Smooth muscle cell (in vitro differentiated cells): ENCODE measurements at regions not wholly inside any gene's neighbourhood (a gene's known extent, or its start where the extent isn't known, plus 50 kb on each side); places are given as distances from the start of the nearest gene placed in this dataset.

Source experiments
- DNase-seq: peaks from one replicate; lab custom pipeline; 2025; ENCODE audit not compliant: unreplicated experiment; lab: John Stamatoyannopoulos, UW
- H2AFZ ChIP-seq: fragments of 200-600 bp; sonication (generic); 2 replicates; pipeline ENCODE4 v1.6.0; 2016; ENCODE audit warnings: antibody characterized with exemption, low read depth, mild to moderate bottlenecking
- H3F3A ChIP-seq: fragments of 200-600 bp; sonication (generic); 2 replicates; pipeline ENCODE4 v1.6.0; 2017; ENCODE audit warnings: antibody characterized with exemption, low read depth
- H3K27ac ChIP-seq: fragments of 200-600 bp; sonication (generic); 2 replicates; pipeline ENCODE4 v1.5.1; 2016; ENCODE audit warnings: low read depth, mild to moderate bottlenecking
- H3K27me3 ChIP-seq: fragments of 200-600 bp; sonication (generic); 2 replicates; pipeline ENCODE4 v1.6.1; 2016; ENCODE audit warnings: low read depth, mild to moderate bottlenecking
- H3K36me3 ChIP-seq: fragments of 200-600 bp; sonication (generic); 2 replicates; pipeline ENCODE4 v1.5.1; 2016; ENCODE audit warnings: low read depth
- H3K4me1 ChIP-seq: fragments of 200-600 bp; sonication (generic); 2 replicates; pipeline ENCODE4 v1.5.1; 2016; ENCODE audit warnings: low read depth
- H3K4me2 ChIP-seq: fragments of 200-600 bp; sonication (generic); 2 replicates; pipeline ENCODE4 v1.6.0; 2016; ENCODE audit warnings: mild to moderate bottlenecking
- H3K4me3 ChIP-seq: fragments of 200-600 bp; sonication (generic); 2 replicates; pipeline ENCODE4 v1.5.1; 2016; ENCODE audit warnings: mild to moderate bottlenecking
- H3K79me2 ChIP-seq: fragments of 200-600 bp; sonication (generic); 2 replicates; pipeline ENCODE4 v1.6.0; 2016; ENCODE audit warnings: low read depth, mild to moderate bottlenecking
- H3K9ac ChIP-seq: fragments of 200-600 bp; sonication (generic); 2 replicates; pipeline ENCODE4 v1.6.0; 2016; ENCODE audit warnings: low read depth
- H3K9me3 ChIP-seq: fragments of 200-600 bp; sonication (generic); replicated peaks from 2 replicates; pipeline ENCODE4 v1.5.1; 2016; ENCODE audit warnings: low read depth
- H4K20me1 ChIP-seq: fragments of 200-600 bp; sonication (generic); 2 replicates; pipeline ENCODE4 v1.6.0; 2016; ENCODE audit warnings: low read depth
- CTCF ChIP-seq: fragments of 200-600 bp; sonication (generic); IDR thresholded peaks from 2 replicates; pipeline ENCODE4 v1.5.1; 2017; ENCODE audit warnings: borderline replicate concordance, mild to moderate bottlenecking, antibody characterized with exemption; ENCODE audit not compliant: insufficient read depth, poor library complexity, severe bottlenecking
- WGBS: methylation state at CpG from one replicate; pipeline ENCODE4 v1.1.7; 2016; ENCODE audit warnings: low lambda C conversion rate; 5-methylcytosine and 5-hydroxymethylcytosine counted together

DNA sequence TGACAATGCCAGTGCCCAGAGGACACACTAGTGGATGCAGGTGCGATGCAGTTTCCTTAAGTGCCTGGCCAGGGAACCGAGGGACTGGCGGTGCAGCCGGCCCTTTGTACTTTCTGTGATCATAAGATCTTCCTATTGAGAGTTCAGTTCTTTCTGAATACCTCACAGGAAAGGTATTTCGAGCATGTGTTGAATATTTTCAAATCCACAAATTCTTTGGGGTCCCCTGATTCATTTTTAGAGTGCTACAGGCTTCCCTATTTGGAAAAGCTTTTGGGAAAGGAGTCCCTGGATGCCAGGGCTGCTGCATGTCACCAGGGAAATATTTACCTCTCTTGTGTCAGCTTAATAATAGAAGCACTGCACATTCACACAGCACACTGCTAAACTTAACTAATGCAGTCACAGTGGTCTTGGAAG is 281.5 kb downstream of the GADD45G start:
- 64% methylated on average over 5 of the region's 5 CpGs for WGBS
- Histone ChIP-seq H2AFZ (no peak overlapping the region), H3K9ac (no peak overlapping the region), H4K20me1 (no peaks in the 10 kb centered on the region), H3K4me1 (no peaks in the 10 kb centered on the region), H3K4me2 (no peak overlapping the region), H3K4me3 (no peak overlapping the region), H3F3A (no peaks in the 10 kb centered on the region), H3K36me3 (no peaks in the 10 kb centered on the region), H3K79me2 (no peaks in the 10 kb centered on the region), H3K27me3 (no peaks in the 10 kb centered on the region), H3K9me3 (no peaks in the 10 kb centered on the region), H3K27ac (no peak overlapping the region)
- TF ChIP-seq CTCF, result no peak
- DNase-seq, result no peak

DNA sequence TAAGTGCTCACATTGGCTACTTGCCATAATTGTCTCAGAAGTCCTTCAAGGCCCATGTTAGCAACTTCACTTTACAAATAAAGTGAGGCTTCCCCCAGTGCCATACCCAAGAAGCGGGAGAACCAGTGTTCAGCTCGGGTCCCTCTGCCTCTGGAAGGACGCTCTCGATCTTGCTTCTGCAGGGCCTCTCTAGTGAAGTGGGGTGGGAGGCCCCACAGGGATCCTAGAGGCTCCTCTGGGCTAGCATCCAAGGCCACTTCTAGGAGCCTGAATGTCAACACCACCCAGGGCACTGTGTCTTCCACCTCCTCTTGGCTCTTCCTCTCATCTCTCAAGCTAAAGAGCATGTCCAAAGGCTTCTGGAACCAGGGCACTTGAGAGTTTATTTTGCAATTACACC is 282.5 kb downstream of the GADD45G start:
- H3K36me3 ChIP-seq, result no peaks in the 10 kb centered on the region
- no peak overlapping the region for H3K4me3 ChIP-seq
- no peaks in the 10 kb centered on the region for H3K4me1 ChIP-seq
- no peaks in the 10 kb centered on the region for H4K20me1 ChIP-seq
- H3K9me3 ChIP-seq, result no peaks in the 10 kb centered on the region
- WGBS, result 92% methylated on average over 4 of the region's 4 CpGs
- H3K27me3 ChIP-seq, result no peaks in the 10 kb centered on the region
- no peak overlapping the region for H2AFZ ChIP-seq
- DNase-seq, result no peak
- H3F3A ChIP-seq, result no peaks in the 10 kb centered on the region
- H3K9ac ChIP-seq, result no peak overlapping the region
- H3K27ac ChIP-seq, result no peak overlapping the region
- H3K79me2 ChIP-seq, result no peaks in the 10 kb centered on the region
- H3K4me2 ChIP-seq, result no peak overlapping the region
- no peak for TF ChIP-seq CTCF

DNA sequence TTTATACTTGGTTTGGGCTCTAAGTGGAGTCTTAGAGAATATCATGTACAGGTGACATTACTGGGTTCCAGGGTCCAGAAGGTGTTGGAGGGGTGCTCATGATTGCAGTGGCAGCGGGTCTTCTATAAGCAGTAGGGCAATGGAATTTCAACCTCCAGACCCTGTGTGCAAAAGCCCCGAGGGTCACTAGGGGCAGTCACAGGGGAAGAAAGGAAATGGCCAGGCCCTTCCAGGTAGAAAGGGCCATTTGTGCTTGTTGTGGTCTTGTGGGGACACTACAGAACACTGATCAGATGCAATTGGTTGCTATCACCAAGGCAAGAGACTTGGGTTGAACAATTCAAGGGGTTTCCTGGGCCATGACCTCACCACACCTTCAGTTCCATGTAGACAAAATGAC is 283.4 kb downstream of the GADD45G start:
- DNase-seq, result no peak
- Histone ChIP-seq H3K79me2 (no peaks in the 10 kb centered on the region), H3K27ac (no peak overlapping the region), H3F3A (no peaks in the 10 kb centered on the region), H3K27me3 (no peaks in the 10 kb centered on the region), H3K4me2 (no peak overlapping the region), H3K36me3 (no peaks in the 10 kb centered on the region), H3K4me1 (no peaks in the 10 kb centered on the region), H3K4me3 (no peak overlapping the region), H3K9ac (no peak overlapping the region), H2AFZ (no peak overlapping the region), H4K20me1 (no peaks in the 10 kb centered on the region), H3K9me3 (no peaks in the 10 kb centered on the region)
- 85% methylated on average over 2 of the region's 2 CpGs for WGBS
- no peak for TF ChIP-seq CTCF

GRCh38 chr9:89888677-89889076 is 283.9 kb downstream of the GADD45G start:
- no peak for TF ChIP-seq CTCF
- H3K4me2 ChIP-seq, result no peak overlapping the region
- no peaks in the 10 kb centered on the region for H4K20me1 ChIP-seq
- no peaks in the 10 kb centered on the region for H3K79me2 ChIP-seq
- no peak overlapping the region for H3K27ac ChIP-seq
- H3K4me3 ChIP-seq, result no peak overlapping the region
- no peaks in the 10 kb centered on the region for H3K9me3 ChIP-seq
- no peak for DNase-seq
- H3K4me1 ChIP-seq, result no peaks in the 10 kb centered on the region
- H3K36me3 ChIP-seq, result no peaks in the 10 kb centered on the region
- H2AFZ ChIP-seq, result no peak overlapping the region
- H3K9ac ChIP-seq, result no peak overlapping the region
- H3F3A ChIP-seq, result no peaks in the 10 kb centered on the region
- H3K27me3 ChIP-seq, result no peaks in the 10 kb centered on the region
- 95% methylated on average over 3 of the region's 3 CpGs for WGBS
